ENCODE measurements at regions not wholly inside any gene's neighbourhood (a gene's known extent, or its start where the extent isn't known, plus 50 kb on each side); places are given as distances from the start of the nearest gene placed in this dataset.
"Not testable (repeated sequence)": the region's sequence is repeated elsewhere in the genome, so short reads cannot be mapped to it uniquely, and the experiment has no call there.

GRCh38 chr3:72510247-72510646, 338.0 kb downstream of the SHQ1 start:
- WGBS (ENCODE audit: insufficient coverage, low coverage, low lambda C conversion rate, missing lambda C conversion rate), result 58% methylated on average over 2 of the region's 3 CpGs

GRCh38 chr3:72505539-72506405, 342.5 kb downstream of the SHQ1 start:
- no peaks in the 10 kb centered on the region for H3K4me1 ChIP-seq
- no peak overlapping the region for H3K27ac ChIP-seq
- intact Hi-C loops (cut with DNase I), result no loop called here
- TF ChIP-seq POLR2A (IDR thresholded peaks at IDR 0.05) (no peak), CTCF (IDR thresholded peaks at IDR 0.05) (no peak)
- ATAC-seq (no peak), DNase-seq (no peak)
- WGBS (ENCODE audit: insufficient coverage, low coverage, low lambda C conversion rate, missing lambda C conversion rate), result 65% methylated on average over 6 of the region's 6 CpGs
- no peaks in the 10 kb centered on the region for H3K9me3 ChIP-seq
- H3K27me3 ChIP-seq, result no peaks in the 10 kb centered on the region
- no peaks in the 10 kb centered on the region for H3K36me3 ChIP-seq
- H3K4me3 ChIP-seq, result no peak overlapping the region

More at GRCh38 chr3:72510247-72510646, 338.0 kb downstream of the SHQ1 start:
- H3K4me3 ChIP-seq, result no peak overlapping the region
- TF ChIP-seq CTCF (IDR thresholded peaks at IDR 0.05) (no peak), POLR2A (IDR thresholded peaks at IDR 0.05) (no peak)
- intact Hi-C loops (cut with DNase I), result no loop called here
- H3K4me1 ChIP-seq, result no peaks in the 10 kb centered on the region
- H3K9me3 ChIP-seq, result no peaks in the 10 kb centered on the region
- no peaks in the 10 kb centered on the region for H3K36me3 ChIP-seq
- no peak for ATAC-seq
- H3K27ac ChIP-seq, result no peak overlapping the region
- no peaks in the 10 kb centered on the region for H3K27me3 ChIP-seq
- no peak for DNase-seq

- H3K27me3 ChIP-seq; H3K27ac ChIP-seq; H3K4me3 ChIP-seq; H3K4me1 ChIP-seq; intact Hi-C loops (cut with DNase I); H3K9me3 ChIP-seq; DNase-seq; H3K36me3 ChIP-seq: not testable (repeated sequence)
- 65% methylated on average over 6 of the region's 7 CpGs for WGBS (ENCODE audit: insufficient coverage, low coverage, low lambda C conversion rate, missing lambda C conversion rate)
- peak in 2 of 4 donors; percentile 36 to 41 for ATAC-seq
Observed at GRCh38 chr3:72497501-72497900, 350.7 kb downstream of the SHQ1 start.

GRCh38 chr3:72496051-72496670, 352.1 kb downstream of the SHQ1 start:
- no peaks in the 10 kb centered on the region for H3K4me1 ChIP-seq
- WGBS (ENCODE audit: insufficient coverage, low coverage, low lambda C conversion rate, missing lambda C conversion rate), result 83% methylated on average over 2 of the region's 4 CpGs
- no peaks in the 10 kb centered on the region for H3K27me3 ChIP-seq
- H3K36me3 ChIP-seq, result no peaks in the 10 kb centered on the region
- DNase-seq (no peak), ATAC-seq (peak in 2 of 4 donors; percentile 12 to 54)
- TF ChIP-seq CTCF (IDR thresholded peaks at IDR 0.05) (no peak), POLR2A (IDR thresholded peaks at IDR 0.05) (no peak)
- H3K4me3 ChIP-seq, result no peak overlapping the region
- H3K9me3 ChIP-seq, result no peaks in the 10 kb centered on the region
- intact Hi-C loops (cut with DNase I), result no loop called here
- no peak overlapping the region for H3K27ac ChIP-seq

- Histone ChIP-seq H3K27ac (no peak overlapping the region), H3K27me3 (no peaks in the 10 kb centered on the region), H3K4me3 (no peak overlapping the region), H3K36me3 (no peaks in the 10 kb centered on the region), H3K4me1 (no peaks in the 10 kb centered on the region), H3K9me3 (no peaks in the 10 kb centered on the region)
- DNase-seq (no peak), ATAC-seq (peak in 3 of 4 donors; percentile 36 to 43 (median 41))
- intact Hi-C loops (cut with DNase I), result no loop called here
- no peak for TF ChIP-seq CTCF (IDR thresholded peaks at IDR 0.05)
- no peak for TF ChIP-seq POLR2A (IDR thresholded peaks at IDR 0.05)
- WGBS (ENCODE audit: insufficient coverage, low coverage, low lambda C conversion rate, missing lambda C conversion rate), result 41% methylated on average over 2 of the region's 2 CpGs
Observed at GRCh38 chr3:72494626-72495025, 353.6 kb downstream of the SHQ1 start.

Data from right lobe of liver (tissue), 6 donors.